Vagina (tissue), 2 donors: ENCODE measurements at regions not wholly inside any gene's neighbourhood (a gene's known extent, or its start where the extent isn't known, plus 50 kb on each side); places are given as distances from the start of the nearest gene placed in this dataset.
A peak's percentile ranks its signal among the peaks of the same experiment; 100 is the strongest.

Experiments
- POLR2A ChIP-seq, 2 donors: fragments of 450-650 bp; IDR thresholded peaks; one replicate each; pipeline ENCODE4 v1.6.1; 2017; ENCODE audit warnings: antibody characterized with exemption in 2 of 2, mild to moderate bottlenecking in 2 of 2, moderate library complexity in 2 of 2
- TF ChIP-seq, protein P1 (sequence below), 3 experiments: fragments of 450-650 bp in 2 of 3; fragments of 200-600 bp in 1 of 3; sonication (generic) in 1 of 3; IDR thresholded peaks; one replicate each; pipeline ENCODE4 v1.5.1; 2017 to 2019; ENCODE audit warnings: antibody characterized with exemption in 3 of 3, mild to moderate bottlenecking in 2 of 3, moderate library complexity in 2 of 3

GRCh38 chr6:99868074-99868702 is 125.8 kb downstream of the MCHR2 start:
- TF ChIP-seq, protein P1, sequence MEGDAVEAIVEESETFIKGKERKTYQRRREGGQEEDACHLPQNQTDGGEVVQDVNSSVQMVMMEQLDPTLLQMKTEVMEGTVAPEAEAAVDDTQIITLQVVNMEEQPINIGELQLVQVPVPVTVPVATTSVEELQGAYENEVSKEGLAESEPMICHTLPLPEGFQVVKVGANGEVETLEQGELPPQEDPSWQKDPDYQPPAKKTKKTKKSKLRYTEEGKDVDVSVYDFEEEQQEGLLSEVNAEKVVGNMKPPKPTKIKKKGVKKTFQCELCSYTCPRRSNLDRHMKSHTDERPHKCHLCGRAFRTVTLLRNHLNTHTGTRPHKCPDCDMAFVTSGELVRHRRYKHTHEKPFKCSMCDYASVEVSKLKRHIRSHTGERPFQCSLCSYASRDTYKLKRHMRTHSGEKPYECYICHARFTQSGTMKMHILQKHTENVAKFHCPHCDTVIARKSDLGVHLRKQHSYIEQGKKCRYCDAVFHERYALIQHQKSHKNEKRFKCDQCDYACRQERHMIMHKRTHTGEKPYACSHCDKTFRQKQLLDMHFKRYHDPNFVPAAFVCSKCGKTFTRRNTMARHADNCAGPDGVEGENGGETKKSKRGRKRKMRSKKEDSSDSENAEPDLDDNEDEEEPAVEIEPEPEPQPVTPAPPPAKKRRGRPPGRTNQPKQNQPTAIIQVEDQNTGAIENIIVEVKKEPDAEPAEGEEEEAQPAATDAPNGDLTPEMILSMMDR (IDR thresholded peaks at IDR 0.05): peak; percentile 51 to 64 (median 63)
- no peak for TF ChIP-seq POLR2A (IDR thresholded peaks at IDR 0.05)
